ENCODE measurements at regions not wholly inside any gene's neighbourhood (a gene's known extent, or its start where the extent isn't known, plus 50 kb on each side); places are given as distances from the start of the nearest gene placed in this dataset.

DNA sequence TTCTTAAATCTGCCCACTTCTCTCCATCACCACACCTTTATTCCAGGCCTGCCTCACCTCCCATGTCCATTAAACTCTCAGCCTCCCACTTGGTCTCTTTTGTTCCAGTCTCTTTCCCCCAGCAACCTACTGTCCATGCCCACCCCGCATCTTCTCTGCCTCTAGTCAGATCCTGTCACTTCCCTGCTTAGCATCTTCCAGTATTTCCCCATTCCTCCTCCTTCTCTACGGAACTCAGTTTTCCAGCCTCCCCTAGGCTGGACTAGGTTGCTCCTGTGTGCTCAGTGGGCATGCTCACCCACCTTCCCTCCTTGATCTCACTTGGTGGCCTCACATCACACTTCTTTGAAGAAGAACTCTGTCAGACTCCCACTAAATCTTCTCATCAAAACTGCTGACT is 179.8 kb downstream of the BAMBI start:
- TF ChIP-seq SUZ12 (IDR thresholded peaks at IDR 0.05; ENCODE audit: extremely low read depth, insufficient read depth, insufficient read length) = no peak
- no peak for TF ChIP-seq ZNF274 (IDR thresholded peaks at IDR 0.05; ENCODE audit: low read depth, low read length)
